ENCODE measurements at regions not wholly inside any gene's neighbourhood (a gene's known extent, or its start where the extent isn't known, plus 50 kb on each side); places are given as distances from the start of the nearest gene placed in this dataset.
A peak's percentile ranks its signal among the peaks of the same experiment; 100 is the strongest.
"Not testable (repeated sequence)": the region's sequence is repeated elsewhere in the genome, so short reads cannot be mapped to it uniquely, and the experiment has no call there.

DNA sequence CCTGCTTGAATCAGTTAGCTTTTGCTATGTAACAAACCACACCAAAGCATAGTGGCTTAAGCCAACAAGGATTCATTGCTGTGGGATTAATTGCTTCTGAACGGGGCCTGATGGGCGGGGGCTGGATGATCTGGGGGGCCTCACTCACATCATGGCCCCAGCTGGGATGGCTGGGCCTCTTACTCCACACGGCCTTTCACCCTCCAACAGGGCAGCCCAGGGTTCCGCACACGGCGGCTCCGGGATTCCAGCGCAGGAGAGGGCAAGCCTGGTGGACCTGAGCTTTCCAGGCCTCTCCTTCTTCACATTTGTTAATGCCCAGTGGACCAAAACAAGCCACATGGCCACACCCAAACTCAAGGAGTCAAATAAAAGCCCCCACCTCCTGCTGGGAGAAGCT, 86.3 kb upstream of the PHLPP1 start:
- no peak for DNase-seq

DNA sequence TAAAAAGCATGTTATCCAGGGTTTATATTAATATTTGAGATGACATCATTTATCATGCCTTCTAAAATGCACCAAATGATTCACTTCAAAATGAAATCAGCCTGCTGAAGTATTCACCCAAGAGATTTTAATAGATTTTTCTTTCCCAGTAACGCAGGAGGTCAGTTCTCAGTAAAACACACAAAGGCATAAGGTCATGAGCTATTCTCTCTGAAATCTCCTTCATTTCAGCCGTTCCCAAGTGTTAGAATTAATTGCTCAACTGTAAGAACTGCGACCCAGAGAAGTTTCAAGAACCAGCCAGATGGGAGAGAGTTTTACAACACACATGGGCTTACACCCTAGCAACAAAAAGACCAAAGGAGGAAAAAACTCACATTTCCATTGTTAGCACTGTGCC, 84.2 kb upstream of the PHLPP1 start:
- DNase-seq: no peak

DNA sequence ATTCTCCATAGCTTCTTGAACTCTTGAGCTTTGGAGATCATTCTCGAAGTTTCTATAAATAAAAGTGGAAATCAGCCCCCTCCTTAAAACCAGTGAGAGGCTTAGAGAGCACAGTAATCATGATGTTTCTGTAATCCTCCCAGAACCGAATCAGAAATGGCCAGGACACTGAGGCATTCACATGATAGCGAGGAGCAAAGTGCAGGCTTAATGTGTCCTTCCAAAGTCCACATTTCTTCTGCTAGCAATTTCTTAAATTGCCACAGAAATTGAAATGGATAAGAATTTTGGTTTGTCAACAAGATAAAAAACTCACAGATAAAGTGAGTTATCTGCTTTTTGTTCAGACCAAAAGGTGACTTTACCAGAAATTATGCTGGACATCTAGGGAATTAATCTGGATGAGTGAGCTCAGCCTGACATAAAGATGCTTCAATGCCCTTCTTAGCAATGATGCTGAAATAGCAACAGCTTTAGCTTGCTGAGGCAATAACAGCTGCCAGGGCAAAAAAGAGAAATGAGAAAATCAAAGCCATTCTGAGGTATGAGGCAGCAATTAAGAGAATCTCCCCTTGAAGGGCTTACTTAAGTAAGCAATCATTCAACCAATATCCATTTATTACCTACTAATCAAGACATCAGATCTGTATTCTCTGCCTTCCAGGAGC, 82.4 kb upstream of the PHLPP1 start:
- DNase-seq: no peak

DNA sequence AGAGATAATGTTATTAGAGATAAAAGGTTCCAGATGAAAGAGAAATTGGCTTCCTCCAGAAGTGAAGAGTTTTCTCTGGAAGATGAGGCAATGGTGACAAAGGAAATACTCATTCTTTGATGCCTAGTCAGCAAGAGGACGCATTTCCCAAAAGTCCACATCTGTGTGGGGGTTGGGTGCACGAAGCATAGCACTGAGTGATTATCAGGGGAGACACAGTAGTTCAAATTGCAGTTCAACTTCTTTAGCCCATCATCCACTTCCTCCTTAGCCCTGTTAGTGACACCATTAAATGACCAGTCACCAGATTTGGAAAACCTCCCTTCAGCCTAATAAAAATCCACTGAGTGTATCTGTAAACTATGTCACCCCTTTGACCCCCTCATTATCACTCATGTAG, 80.9 kb upstream of the PHLPP1 start:
- DNase-seq: no peak

DNA sequence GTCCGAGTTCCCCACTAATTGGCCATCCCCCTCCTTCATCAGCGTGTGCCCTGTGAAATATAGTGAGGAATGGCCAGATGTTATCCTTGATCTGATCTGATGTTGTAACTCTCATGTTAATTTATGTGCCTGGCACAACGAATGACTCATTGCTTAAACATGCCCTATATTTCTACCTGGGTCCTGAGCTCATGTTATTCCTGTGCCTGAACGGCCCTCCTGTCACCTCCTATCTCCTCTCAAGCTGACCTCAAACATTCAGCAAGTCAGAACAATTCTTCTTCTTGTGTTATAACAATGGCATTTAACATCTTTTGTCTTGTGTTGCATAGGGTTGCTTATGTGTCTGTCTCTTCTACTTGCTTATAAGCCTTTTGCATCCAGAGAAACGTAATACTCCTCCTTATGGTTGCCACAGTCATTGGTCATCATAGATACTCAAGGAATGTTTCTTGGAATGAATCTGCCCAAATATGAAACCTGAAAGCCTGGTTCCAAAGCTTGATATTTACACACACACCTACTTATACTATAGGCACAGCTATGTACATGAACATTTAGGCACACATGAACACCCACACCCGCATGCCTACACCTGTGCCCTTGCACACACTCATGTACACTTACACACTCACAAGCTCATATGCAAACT, 80.2 kb upstream of the PHLPP1 start:
- DNase-seq: no peak

DNA sequence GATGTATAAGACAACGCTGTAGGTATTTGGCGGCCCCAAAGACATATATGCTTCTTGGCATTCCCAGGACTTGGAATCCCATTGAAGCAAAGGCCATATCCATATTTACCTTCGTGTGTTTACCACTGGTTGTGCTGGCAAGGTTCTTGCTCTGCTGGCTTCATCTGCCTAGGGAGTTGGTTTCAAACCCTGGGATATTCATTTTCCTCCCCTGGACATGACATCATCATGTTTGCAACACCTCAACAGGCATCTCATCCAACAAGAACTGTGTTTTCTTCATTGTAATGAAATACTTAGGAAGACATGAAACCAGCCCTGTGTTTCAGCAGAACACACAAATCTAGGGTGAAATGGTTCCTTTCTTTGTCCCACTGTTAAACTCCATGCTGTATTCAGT, 77.9 kb upstream of the PHLPP1 start:
- no peak for DNase-seq

DNA sequence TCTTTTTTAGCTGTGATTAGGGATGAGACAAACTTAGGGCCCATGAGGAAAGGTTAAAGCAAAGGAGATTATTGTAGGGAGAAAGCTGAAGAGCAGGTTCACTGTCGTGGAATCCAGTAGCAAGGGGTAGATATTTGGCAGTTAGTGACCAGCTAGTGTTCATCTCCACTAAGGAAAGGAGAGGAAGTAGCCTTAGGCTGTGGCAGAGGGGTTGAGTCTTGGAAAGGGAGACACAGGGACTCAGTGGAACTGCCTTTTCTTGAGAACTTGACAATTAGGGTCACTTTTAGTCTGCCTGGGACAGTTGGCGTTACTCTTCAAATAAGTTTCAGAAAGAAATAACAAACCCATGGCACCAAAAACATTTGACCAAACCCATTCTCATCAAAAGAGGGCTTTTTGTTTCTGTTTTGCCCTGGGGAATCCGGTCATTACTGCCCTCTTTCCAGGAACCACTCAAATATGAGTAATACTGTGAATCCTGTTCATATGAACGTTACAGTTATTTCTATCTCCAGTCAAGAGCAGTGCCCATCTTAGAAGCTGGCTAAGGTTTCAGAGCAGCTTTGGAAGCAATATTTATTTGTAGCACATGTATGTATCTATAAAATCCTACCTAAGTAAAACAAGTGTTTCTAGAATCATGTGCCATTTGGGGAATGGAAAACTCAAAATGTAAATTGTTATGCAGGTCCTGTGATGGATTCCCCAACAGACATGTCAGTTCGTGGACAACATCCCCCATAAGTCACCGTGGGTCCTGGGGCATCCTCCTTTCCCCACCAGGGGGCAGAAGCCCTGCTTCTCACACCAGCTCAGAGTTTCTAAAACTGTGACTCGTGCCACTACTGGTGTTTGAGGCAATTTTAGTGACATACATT, 77.3 kb upstream of the PHLPP1 start:
- peak in 1 of 2 donors; percentile 46 for DNase-seq

DNA sequence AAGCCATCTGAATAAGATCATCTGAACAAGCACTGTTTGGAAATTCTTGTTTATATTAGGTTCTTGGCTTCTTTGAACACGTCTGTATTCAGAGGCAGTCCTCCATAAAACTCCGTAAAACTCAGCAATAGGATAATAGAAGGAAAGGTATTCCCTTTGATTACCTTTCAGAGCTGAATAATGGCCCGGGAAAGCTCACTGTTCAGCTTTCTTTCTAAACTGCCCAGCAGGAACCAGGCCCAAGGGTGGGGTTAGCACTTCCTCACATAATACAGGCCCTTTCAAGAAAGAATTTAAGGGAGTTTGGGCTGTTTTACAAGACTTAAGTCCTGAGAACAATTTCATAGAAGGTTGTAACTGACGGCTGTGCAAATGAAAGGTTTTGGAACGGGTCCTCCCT, 72.2 kb upstream of the PHLPP1 start:
- DNase-seq: no peak

DNA sequence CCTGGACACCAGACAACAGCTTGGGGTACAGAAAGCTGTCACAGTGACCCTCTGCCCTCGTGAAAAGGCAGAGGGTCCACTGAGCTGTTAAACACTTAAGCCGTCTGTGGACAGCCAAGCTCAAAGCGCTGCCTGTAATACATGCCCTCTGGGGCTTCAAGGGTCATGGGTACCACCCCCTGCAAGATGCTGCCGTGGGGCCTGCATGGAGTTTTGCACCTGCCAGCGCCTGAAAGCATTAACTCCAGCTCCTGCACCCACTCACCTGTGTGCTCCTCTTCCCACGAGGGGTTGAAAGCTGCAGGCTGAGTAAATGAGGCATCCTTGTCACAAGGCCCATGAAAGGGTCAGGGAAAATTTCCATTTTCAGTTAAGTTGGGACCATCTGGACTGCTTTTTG, 70.6 kb upstream of the PHLPP1 start:
- DNase-seq: no peak

DNA sequence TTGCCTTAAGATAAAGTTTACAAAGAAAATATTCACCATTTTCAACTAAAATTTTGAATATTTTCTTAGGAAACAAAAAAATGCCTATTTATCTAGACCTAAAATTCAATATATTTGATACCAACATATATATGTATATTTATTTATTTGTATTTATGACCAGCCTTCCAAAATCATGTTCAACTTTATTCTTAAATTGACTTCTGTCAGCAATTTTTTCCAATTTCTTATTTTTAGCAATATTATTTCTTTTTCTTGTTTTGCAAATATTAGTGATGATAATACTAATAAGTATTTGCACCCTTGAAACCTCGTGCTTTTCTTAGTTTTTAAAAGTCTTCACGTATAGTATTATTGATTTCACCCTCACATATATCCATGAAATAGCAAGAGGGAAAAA, 68.2 kb upstream of the PHLPP1 start:
- DNase-seq: no peak

DNA sequence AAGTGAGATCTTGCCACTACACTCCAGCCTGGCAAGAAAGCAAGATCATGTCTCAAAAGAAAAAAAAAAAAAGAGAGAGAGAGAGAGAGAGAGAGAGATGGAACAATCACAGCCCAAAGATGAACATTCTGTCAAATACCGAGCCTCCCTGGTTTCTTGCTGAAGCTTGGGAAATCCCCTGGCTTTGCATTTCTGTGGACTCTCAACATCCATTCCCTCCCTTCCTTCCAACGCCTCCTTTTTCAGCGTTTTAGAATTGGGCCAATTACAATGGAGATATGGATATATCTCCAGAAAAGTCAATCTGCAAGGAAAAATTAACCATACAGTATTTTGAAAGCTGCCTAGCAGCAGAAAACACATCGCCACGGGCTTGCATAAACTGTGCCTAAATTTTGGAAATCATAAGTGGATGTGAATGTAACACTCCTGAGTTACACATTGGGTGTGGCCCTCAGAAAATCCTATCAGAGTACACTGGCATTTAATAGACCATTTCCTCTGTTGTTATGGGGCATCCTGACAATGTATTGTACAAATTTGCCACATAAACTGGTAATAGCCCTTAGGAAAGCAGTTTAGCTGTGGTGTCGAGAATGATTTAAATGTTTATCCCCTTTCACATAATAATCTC, 67.2 kb upstream of the PHLPP1 start:
- DNase-seq: no peak

DNA sequence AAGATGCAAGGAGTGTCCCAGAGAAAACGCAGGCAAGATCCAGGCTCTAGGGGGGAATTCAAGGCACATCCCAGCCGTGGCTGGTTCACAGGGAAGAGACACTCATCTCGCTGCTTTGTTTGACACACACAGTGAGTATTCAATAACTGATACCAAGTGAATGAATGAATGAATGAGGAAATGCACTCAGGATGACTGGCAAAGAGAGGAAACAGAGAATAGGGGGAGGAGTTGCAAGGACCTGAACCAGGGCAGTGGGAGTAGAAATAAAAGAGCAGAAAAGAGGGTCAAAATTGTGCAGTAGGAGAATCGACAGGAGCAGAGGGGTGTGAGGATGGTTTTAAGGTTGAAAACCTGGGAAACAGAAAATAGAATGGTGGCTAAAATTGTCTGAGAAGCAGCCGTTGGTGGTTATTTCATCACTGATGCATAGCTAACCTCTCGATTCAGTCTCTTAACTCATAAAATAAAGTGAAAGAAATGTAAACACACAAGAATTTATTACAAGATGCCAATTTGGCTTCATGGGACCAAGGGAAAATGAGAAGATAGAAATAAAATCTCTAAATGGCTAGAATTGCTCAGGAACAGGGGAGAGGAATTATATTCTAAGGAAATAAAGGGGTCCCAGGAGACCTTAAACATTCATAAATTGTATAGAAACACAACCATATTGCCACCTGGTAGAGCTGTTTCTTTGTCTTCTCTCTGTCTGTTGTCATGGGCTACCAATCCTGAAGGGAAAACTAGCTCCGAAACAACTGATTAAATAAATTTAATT, 63.9 kb upstream of the PHLPP1 start:
- DNase-seq: no peak

DNA sequence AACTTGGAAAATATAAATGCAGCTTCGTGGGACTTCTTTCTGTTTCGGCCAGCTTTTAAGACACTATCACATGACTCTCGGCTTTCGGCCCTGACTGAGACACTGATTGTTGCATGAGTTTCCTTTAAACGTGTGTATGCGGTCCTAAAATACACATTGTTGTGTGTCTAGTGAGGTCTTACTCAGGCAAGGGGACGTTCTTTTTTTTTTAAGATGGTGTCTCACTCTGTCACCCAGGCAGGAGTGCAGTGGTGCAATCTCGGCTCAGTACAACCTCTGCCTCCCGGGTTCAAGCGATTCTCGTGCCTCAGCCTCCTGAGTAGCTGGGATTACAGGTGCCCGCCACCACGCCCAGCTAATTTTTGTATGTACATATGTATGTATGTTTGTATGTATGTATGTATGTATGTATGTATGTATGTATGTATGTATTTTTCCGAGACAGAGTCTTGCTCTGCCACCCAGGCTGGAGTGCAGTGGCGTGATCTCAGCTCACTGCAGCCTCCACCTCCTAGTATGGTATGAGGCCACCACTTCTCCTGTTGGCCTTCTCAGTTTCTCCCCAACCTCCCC, 63.2 kb upstream of the PHLPP1 start:
- DNase-seq: not testable (repeated sequence)

DNA sequence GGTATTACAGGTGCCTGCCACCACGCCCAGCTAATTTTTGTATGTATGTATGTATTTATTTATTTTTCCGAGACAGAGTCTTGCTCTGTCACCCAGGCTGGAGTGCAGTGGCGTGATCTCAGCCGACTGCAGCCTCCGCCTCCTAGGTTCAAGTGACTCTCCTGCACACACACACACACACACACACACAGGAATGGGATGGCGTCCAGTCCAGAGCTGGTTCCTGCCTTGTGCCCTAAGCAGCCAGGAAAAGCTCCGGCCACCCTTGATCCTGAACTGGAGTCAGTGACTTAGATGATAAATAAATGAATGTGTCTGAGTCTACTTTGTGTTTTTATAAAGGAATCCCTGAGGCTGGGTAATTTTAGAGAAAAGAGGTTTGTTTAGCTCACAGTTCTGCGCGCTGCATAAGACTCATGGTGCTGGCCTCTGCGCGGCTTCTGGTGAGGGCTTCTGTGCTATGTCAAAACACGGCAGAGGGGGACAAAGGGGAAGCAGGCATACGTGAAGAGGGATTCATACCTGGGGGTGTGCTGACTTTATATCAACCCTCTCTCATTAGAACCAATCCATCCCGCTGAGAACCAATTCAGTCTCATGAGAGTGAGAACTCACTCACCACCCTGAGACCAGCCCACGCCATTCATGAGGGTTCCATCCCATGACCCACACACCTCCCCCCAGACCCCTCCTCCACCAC, 59.7 kb upstream of the PHLPP1 start:
- DNase-seq: no peak

DNA sequence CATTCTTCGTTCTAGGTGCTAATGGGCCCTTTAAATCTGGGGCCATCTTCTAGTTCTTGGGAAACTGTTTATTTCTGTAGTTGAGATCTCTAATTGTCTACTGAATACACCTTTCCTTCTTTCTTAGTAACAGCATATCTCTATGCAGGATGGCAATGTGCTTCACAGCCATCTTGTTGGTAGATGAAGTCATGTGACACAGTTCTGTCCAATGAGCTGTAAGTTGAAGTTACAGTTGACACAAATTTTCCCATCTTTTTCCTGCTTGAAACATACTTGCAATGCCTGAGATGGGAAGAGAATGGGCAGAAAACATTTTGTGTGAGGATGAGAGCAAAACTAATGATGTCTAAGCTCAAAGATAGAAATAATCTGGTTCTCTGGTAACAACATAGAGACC, 57.3 kb upstream of the PHLPP1 start:
- DNase-seq: no peak

DNA sequence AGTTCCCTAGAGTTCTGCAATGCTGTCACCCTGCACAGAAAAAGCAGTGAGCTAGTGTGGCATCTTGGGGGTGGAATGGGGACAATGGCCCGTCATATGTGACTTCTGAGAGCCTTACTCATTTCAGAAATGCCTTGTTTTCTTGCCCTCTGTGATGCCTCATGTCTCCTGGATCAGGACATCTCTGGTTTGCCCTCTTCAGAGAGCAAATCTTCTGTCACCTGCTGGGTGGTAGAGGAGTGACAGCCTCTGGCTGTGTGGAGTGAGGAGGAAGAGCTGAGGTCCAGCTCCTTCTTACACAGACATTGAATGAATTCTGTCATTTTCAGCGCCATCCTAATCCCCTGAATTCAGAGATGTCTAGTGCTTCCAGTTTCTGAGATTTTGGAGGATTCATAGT, 55.6 kb upstream of the PHLPP1 start:
- DNase-seq: no peak

DNA sequence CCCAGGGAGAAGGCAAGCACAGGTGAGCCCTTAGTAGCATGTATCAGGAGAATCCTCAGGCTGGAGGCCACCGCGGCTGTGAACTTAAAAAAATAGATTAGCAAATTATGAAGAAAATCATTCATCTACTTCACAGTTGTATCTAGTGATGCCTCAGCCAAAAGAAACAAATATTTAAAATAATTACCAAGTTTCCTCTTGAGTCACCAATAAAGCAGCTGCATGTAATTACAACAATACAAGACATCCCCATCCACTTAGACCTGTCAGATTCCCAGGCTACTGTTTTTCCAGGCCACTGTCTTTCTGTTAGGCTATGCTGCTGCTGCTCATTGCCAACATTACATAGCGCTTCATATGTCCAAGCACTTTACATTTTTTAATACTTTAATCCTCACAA, 54.6 kb upstream of the PHLPP1 start:
- DNase-seq: no peak

DNA sequence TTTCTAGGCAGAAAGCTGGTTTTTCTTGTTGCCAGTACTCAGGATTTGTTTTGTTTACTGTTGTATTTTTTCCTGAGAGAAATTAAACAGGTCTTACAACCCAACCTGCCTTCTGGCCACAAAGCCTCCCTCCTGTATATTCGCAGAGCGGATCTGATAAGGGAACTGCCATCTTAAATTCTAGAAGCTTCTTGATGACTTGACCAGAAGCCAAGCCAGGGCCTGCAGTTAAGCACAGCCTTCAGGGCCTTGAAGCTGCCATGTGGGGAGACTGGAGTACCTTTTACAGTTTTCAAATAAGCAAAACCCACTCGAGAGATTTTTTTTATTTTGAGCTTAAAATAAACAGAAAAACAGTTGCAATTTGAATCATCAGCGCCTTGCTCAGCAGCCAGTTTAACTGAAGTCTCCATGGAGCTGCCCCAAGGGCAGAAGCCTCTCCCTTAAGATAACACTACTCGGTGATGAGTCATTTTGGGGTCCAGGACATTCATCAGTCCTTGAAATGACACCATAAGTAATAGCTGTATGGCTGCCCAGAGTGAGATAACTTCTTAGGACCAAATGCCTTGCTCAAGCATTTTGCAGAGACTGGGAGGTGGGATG, 51.5 kb upstream of the PHLPP1 start:
- no peak for DNase-seq

DNA sequence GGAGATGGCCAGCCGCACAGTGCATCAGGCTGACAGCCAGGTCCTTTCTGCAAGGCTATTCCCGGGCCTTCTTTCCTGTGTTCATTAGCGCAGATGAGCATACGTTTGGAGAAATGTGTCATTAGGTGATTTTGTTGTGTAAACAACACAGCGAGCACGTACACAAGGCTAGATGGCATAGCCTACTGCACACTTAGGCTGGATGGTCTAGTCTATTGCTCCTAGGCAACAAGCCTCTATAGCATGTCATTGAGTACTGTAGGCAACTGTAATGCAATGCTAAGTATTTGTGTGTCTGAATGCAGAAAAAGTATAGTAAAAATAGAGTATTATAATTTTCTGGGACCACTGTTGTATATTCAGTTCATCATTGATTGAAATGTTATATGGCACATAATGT, 50.9 kb upstream of the PHLPP1 start:
- DNase-seq: no peak

DNA sequence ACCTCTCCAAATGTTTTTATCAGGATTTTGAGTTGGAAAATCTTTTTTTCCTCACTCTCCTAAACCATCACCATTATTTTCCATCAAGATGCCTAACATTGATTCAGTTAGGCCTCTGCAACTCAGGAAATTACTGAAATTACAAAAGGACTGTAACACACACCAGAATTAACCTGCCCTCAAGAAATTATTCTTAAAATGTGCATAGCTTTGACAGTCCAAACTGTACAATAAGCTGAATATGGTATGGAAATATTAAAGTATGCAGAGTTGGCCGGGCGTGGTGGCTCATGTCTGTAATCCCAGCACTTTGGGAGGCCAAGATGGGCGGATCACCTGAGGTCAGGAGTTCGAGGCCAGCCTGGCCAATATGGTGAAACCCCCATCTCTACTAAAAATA, 50.2 kb upstream of the PHLPP1 start:
- DNase-seq: no peak

All from bone marrow (tissue), 2 donors.